MCF 10A (cell line): ENCODE measurements at regions not wholly inside any gene's neighbourhood (a gene's known extent, or its start where the extent isn't known, plus 50 kb on each side); places are given as distances from the start of the nearest gene placed in this dataset.

Experiments
- BruUV-seq: library from RNA; stranded (reverse); fragments of 400-500 nt; replicated peaks from 2 replicates; lab custom pipeline; 2021; lab: Mats Ljungman, UMichigan
- CTCF ChIA-PET: fragments of 300-600 bp; sonication (Branson Sonifier 250); formaldehyde crosslinking; extraction: SDS; loops from one replicate; lab custom pipeline; 2021; ENCODE audit warnings: antibody characterized with exemption, inconsistent platforms; lab: Yijun Ruan, JAX
- POLR2A ChIA-PET: fragments of 300-600, 350-650 bp; sonication (Branson Sonifier 250); formaldehyde crosslinking; extraction: SDS; loops from one replicate; lab custom pipeline; 2020; ENCODE audit warnings: antibody characterized with exemption, inconsistent platforms; lab: Yijun Ruan, JAX
- DNase-seq: peaks from one replicate; pipeline ENCODE4 v3.0.0-alpha.2; 2018; ENCODE audit not compliant: unreplicated experiment
- H3K27ac Mint-ChIP-seq: one replicate; pipeline ENCODE4 v1.8.0; 2022; ENCODE audit warnings: mild to moderate bottlenecking, low read depth, mixed read lengths; ENCODE audit not compliant: unreplicated experiment
- H3K27me3 Mint-ChIP-seq: one replicate; pipeline ENCODE4 v1.8.0; 2022; ENCODE audit warnings: mixed read lengths; ENCODE audit not compliant: insufficient read depth, unreplicated experiment
- H3K36me3 Mint-ChIP-seq: one replicate; pipeline ENCODE4 v1.8.0; 2022; ENCODE audit warnings: mild to moderate bottlenecking, moderate library complexity, mixed read lengths; ENCODE audit not compliant: insufficient read depth, unreplicated experiment
- H3K4me1 Mint-ChIP-seq: one replicate; pipeline ENCODE4 v1.8.0; 2022; ENCODE audit warnings: mixed read lengths; ENCODE audit not compliant: insufficient read depth, unreplicated experiment
- H3K4me3 Mint-ChIP-seq: one replicate; pipeline ENCODE4 v1.8.0; 2022; ENCODE audit warnings: mild to moderate bottlenecking, moderate library complexity, mixed read lengths; ENCODE audit not compliant: unreplicated experiment
- H3K9me3 Mint-ChIP-seq: one replicate; pipeline ENCODE4 v1.8.0; 2022; ENCODE audit warnings: mixed read lengths; ENCODE audit not compliant: unreplicated experiment
- CTCF ChIP-seq: fragments of 200-600 bp; IDR thresholded peaks from one replicate; pipeline ENCODE4 v1.8.0; 2022; ENCODE audit warnings: antibody characterized with exemption, mild to moderate bottlenecking; ENCODE audit not compliant: unreplicated experiment
- intact Hi-C: fragments of 100-400 bp; cut with micrococcal nuclease; formaldehyde crosslinking; loops from 2 replicates; pipeline ENCODE4 v1.14.1; 2022

- POLR2A ChIA-PET = no interaction called here
- Mint-ChIP-seq H3K27ac (no peak overlapping the region), H3K4me1 (peaks cover 7% of the 10 kb centered on the region), H3K27me3 (no peaks in the 10 kb centered on the region), H3K9me3 (no peaks in the 10 kb centered on the region), H3K4me3 (no peak overlapping the region), H3K36me3 (no peaks in the 10 kb centered on the region)
- CTCF ChIA-PET = no interaction called here
- no peak for TF ChIP-seq CTCF
- no TSS peak for BruUV-seq
- intact Hi-C loops = no loop called here
- no peak for DNase-seq
These were observed 1056.7 kb downstream of the STIM2 start for GRCh38 chr4:27917381-27917780.

- Mint-ChIP-seq H3K27ac (no peak overlapping the region), H3K27me3 (no peaks in the 10 kb centered on the region), H3K9me3 (peaks cover 10% of the 10 kb centered on the region), H3K36me3 (no peaks in the 10 kb centered on the region), H3K4me3 (no peak overlapping the region), H3K4me1 (peaks cover 7% of the 10 kb centered on the region)
- TF ChIP-seq CTCF = no peak
- CTCF ChIA-PET = no interaction called here
- no TSS peak for BruUV-seq
- POLR2A ChIA-PET = no interaction called here
- peak; percentile 45 for DNase-seq
- intact Hi-C loops = no loop called here
These were observed 1060.6 kb downstream of the STIM2 start for GRCh38 chr4:27921231-27921630.

GRCh38 chr4:27928761-27929540 is 1068.3 kb downstream of the STIM2 start:
- Mint-ChIP-seq H3K27me3 (no peaks in the 10 kb centered on the region), H3K9me3 (no peaks in the 10 kb centered on the region), H3K4me3 (no peak overlapping the region), H3K36me3 (no peaks in the 10 kb centered on the region), H3K27ac (no peak overlapping the region), H3K4me1 (peaks cover 11% of the 10 kb centered on the region)
- ChIA-PET CTCF (no interaction called here), POLR2A (interaction anchor here (0.6 kb wide), 1 partner anchor 178 kb away, joined by 3 read pairs; no protein-coding TSS in a partner anchor)
- no peak for DNase-seq
- intact Hi-C loops = no loop called here
- no TSS peak for BruUV-seq
- no peak for TF ChIP-seq CTCF

GRCh38 chr4:27930291-27930690 is 1069.7 kb downstream of the STIM2 start:
- Mint-ChIP-seq H3K27ac (no peak overlapping the region), H3K9me3 (no peaks in the 10 kb centered on the region), H3K27me3 (no peaks in the 10 kb centered on the region), H3K4me3 (no peak overlapping the region), H3K4me1 (peaks cover 11% of the 10 kb centered on the region), H3K36me3 (no peaks in the 10 kb centered on the region)
- POLR2A ChIA-PET = interaction anchor here (0.6 kb wide), 1 partner anchor 1070 kb away, joined by 3 read pairs; the partner anchor contains the start of gene STIM2
- intact Hi-C loops = no loop called here
- CTCF ChIA-PET = no interaction called here
- DNase-seq = no peak
- no peak for TF ChIP-seq CTCF
- no TSS peak for BruUV-seq
